HEK293 (cell line): ENCODE measurements at regions not wholly inside any gene's neighbourhood (a gene's known extent, or its start where the extent isn't known, plus 50 kb on each side); places are given as distances from the start of the nearest gene placed in this dataset.

Experiments
- CTCF ChIA-PET: fragments of 350-600 bp; formaldehyde crosslinking; extraction: SDS; loops from one replicate; lab custom pipeline; 2021; ENCODE audit warnings: antibody characterized with exemption; lab: Yijun Ruan, JAX
- POLR2A ChIA-PET: fragments of 300-600 bp; formaldehyde crosslinking; extraction: SDS; loops from one replicate; lab custom pipeline; 2020; ENCODE audit warnings: antibody characterized with exemption, inconsistent platforms; lab: Yijun Ruan, JAX
- H3K27ac ChIP-seq: fragments of 200-500 bp; sonication (Bioruptor generic); 2 replicates; pipeline ENCODE4 v1.5.1; 2014; ENCODE audit warnings: low read depth, low read length, control low read depth, inconsistent platforms; ENCODE audit errors: extremely low read depth
- H3K36me3 ChIP-seq, 2 experiments: fragments of 200-500 bp in 1 of 2; sonication (Bioruptor generic) in 1 of 2; 1 replicate in 1 of 2; 2 replicates in 1 of 2; pipeline ENCODE4 v1.5.1; 2014 to 2017; ENCODE audit warnings: inconsistent platforms in 2 of 2, low read length in 2 of 2; ENCODE audit not compliant: control insufficient read depth in 2 of 2, insufficient read depth in 1 of 2
- H3K4me1 ChIP-seq: fragments of 200-500 bp; sonication (Bioruptor generic); 2 replicates; pipeline ENCODE4 v1.5.1; 2014; ENCODE audit warnings: mild to moderate bottlenecking, low read length, inconsistent platforms; ENCODE audit not compliant: control insufficient read depth, insufficient read depth
- H3K4me3 ChIP-seq: 2 replicates; pipeline ENCODE4 v1.5.1; 2011; ENCODE audit warnings: low read depth, mild to moderate bottlenecking, control low read depth, low read length, moderate library complexity
- H3K9me3 ChIP-seq: fragments of 200-500 bp; sonication (Bioruptor generic); 2 replicates; pipeline ENCODE4 v1.5.1; 2014; ENCODE audit warnings: low read depth, low read length, inconsistent platforms; ENCODE audit not compliant: control insufficient read depth, insufficient read depth
- ELK4 ChIP-seq: IDR thresholded peaks from 2 replicates; pipeline ENCODE4 v1.6.1; 2011; ENCODE audit warnings: mild to moderate bottlenecking, low read depth, low read length, borderline replicate concordance
- GLI2 ChIP-seq: fragments of 450-650 bp; formaldehyde crosslinking; IDR thresholded peaks from 2 replicates; pipeline ENCODE4; 2017; ENCODE audit warnings: missing biosample characterization, missing genetic modification characterization, low read depth, borderline replicate concordance
- KLF1 ChIP-seq: fragments of 450-650 bp; formaldehyde crosslinking; IDR thresholded peaks from 2 replicates; pipeline ENCODE4 v1.5.1; 2016; ENCODE audit warnings: missing biosample characterization, missing genetic modification characterization
- KLF16 ChIP-seq: fragments of 450-650 bp; formaldehyde crosslinking; IDR thresholded peaks from 2 replicates; pipeline ENCODE4 v1.5.1; 2017; ENCODE audit warnings: missing biosample characterization, missing genetic modification characterization
- PBX3 ChIP-seq: sonication (generic); formaldehyde crosslinking; IDR thresholded peaks from 2 replicates; pipeline ENCODE4 v1.8.1; 2022; ENCODE audit warnings: mild to moderate bottlenecking, moderate library complexity, missing genetic modification reagents
- PRDM1 ChIP-seq: fragments of 450-650 bp; formaldehyde crosslinking; IDR thresholded peaks from 2 replicates; pipeline ENCODE4; 2016; ENCODE audit warnings: missing biosample characterization, missing genetic modification characterization
- TSHZ1 ChIP-seq: fragments of 450-650 bp; formaldehyde crosslinking; IDR thresholded peaks from 2 replicates; pipeline ENCODE4 v1.5.1; 2016; ENCODE audit warnings: missing biosample characterization, missing genetic modification characterization, borderline replicate concordance
- ZFP41 ChIP-seq: fragments of 450-650 bp; formaldehyde crosslinking; IDR thresholded peaks from 2 replicates; pipeline ENCODE4 v1.5.1; 2016; ENCODE audit warnings: missing biosample characterization, missing genetic modification characterization, borderline replicate concordance
- ZNF146 ChIP-seq: fragments of 450-650 bp; formaldehyde crosslinking; IDR thresholded peaks from 2 replicates; pipeline ENCODE4 v1.5.1; 2016; ENCODE audit warnings: missing biosample characterization, missing genetic modification characterization
- ZNF26 ChIP-seq: fragments of 450-650 bp; formaldehyde crosslinking; IDR thresholded peaks from 2 replicates; pipeline ENCODE4 v1.5.1; 2016; ENCODE audit warnings: missing biosample characterization, missing genetic modification characterization
- ZNF266 ChIP-seq: fragments of 450-650 bp; formaldehyde crosslinking; IDR thresholded peaks from 2 replicates; pipeline ENCODE4 v1.5.1; 2016; ENCODE audit warnings: missing biosample characterization, missing genetic modification characterization, low read depth
- ZNF311 ChIP-seq: fragments of 450-650 bp; formaldehyde crosslinking; IDR thresholded peaks from 2 replicates; pipeline ENCODE4 v1.5.1; 2017; ENCODE audit warnings: missing biosample characterization, missing genetic modification characterization, borderline replicate concordance
- ZNF391 ChIP-seq: fragments of 450-650 bp; formaldehyde crosslinking; IDR thresholded peaks from 2 replicates; pipeline ENCODE4 v1.5.1; 2016; ENCODE audit warnings: low read depth, missing biosample characterization, missing genetic modification characterization, borderline replicate concordance
- ZNF394 ChIP-seq: fragments of 450-650 bp; formaldehyde crosslinking; IDR thresholded peaks from 2 replicates; pipeline ENCODE4 v1.5.1; 2016; ENCODE audit warnings: missing biosample characterization, missing genetic modification characterization, mild to moderate bottlenecking, moderate library complexity, borderline replicate concordance
- ZNF501 ChIP-seq: fragments of 450-650 bp; formaldehyde crosslinking; IDR thresholded peaks from 2 replicates; pipeline ENCODE4 v1.5.1; 2016; ENCODE audit warnings: missing biosample characterization, missing genetic modification characterization
- ZNF521 ChIP-seq: fragments of 450-650 bp; formaldehyde crosslinking; IDR thresholded peaks from 2 replicates; pipeline ENCODE4 v1.5.1; 2017; ENCODE audit warnings: missing biosample characterization, mild to moderate bottlenecking, missing genetic modification characterization
- ZNF623 ChIP-seq: fragments of 450-650 bp; formaldehyde crosslinking; IDR thresholded peaks from 2 replicates; pipeline ENCODE4 v1.5.1; 2016; ENCODE audit warnings: missing biosample characterization, missing genetic modification characterization
- ZNF629 ChIP-seq: fragments of 450-650 bp; formaldehyde crosslinking; IDR thresholded peaks from 2 replicates; pipeline ENCODE4 v1.5.1; 2017; ENCODE audit warnings: missing biosample characterization, missing genetic modification characterization
- ZNF785 ChIP-seq: fragments of 450-650 bp; formaldehyde crosslinking; IDR thresholded peaks from 2 replicates; pipeline ENCODE4 v1.5.1; 2016; ENCODE audit warnings: missing biosample characterization, missing genetic modification characterization

DNA sequence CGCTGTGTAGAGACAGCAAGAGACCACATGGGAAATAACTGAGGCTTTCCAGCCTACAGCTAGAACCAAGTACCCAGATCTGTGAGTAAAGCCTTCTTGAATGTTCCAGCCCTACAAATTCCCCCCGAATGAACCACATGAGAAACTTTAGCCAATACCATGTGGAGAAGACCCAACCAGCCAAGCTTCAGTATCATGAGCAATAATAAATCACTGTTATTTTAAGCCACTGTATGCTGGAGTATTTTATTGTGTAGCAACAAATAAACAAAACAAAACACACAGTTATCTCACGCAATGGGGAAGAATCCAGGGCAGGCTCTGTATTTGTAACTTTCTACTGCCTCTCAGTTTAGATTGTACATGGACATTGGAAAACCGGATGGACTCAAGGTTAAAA, 426.2 kb downstream of the CDH11 start (continued):
- TF ChIP-seq ZNF391 (tag by site-specific recombination): no peak
- TF ChIP-seq, all 188 proteins: peak for 0

- no peak for TF ChIP-seq ZNF311 (tag by site-specific recombination)
- TF ChIP-seq PRDM1 (tag by site-specific recombination): no peak
- no peak for TF ChIP-seq PBX3 (CRISPR knock-in tag)
- TF ChIP-seq, all 188 proteins: peak for 0
- H3K36me3 ChIP-seq: no peaks in the 10 kb centered on the region
- POLR2A ChIA-PET: no interaction called here
- no peaks in the 10 kb centered on the region for H3K9me3 ChIP-seq
- CTCF ChIA-PET: interaction anchor here (0.6 kb wide), 1 partner anchor 29 kb away, joined by 3 read pairs; no protein-coding TSS in a partner anchor
- no peak overlapping the region for H3K27ac ChIP-seq
- no peak overlapping the region for H3K4me3 ChIP-seq
- no peaks in the 10 kb centered on the region for H3K4me1 ChIP-seq
These were observed 427.9 kb downstream of the CDH11 start for GRCh38 chr16:64693946-64694345.

- ChIA-PET POLR2A (no interaction called here), CTCF (interaction anchor here (0.6 kb wide), 1 partner anchor 439 kb away, joined by 3 read pairs; no protein-coding TSS in a partner anchor)
- H3K36me3 ChIP-seq: no peaks in the 10 kb centered on the region
- H3K27ac ChIP-seq: no peak overlapping the region
- no peaks in the 10 kb centered on the region for H3K4me1 ChIP-seq
- no peak overlapping the region for H3K4me3 ChIP-seq
- no peaks in the 10 kb centered on the region for H3K9me3 ChIP-seq
- no peak for TF ChIP-seq KLF16 (tag by site-specific recombination)
- no peak for TF ChIP-seq KLF1
- TF ChIP-seq ZNF501 (tag by site-specific recombination): no peak
- no peak for TF ChIP-seq ZFP41 (tag by site-specific recombination)
- no peak for TF ChIP-seq ZNF785 (tag by site-specific recombination)
- no peak for TF ChIP-seq ZNF394 (tag by site-specific recombination)
- TF ChIP-seq GLI2 (tag by site-specific recombination): no peak
- no peak for TF ChIP-seq ZNF26
These were observed 434.1 kb downstream of the CDH11 start for GRCh38 chr16:64687786-64688185.

- ChIA-PET POLR2A (no interaction called here), CTCF (no interaction called here)
- TF ChIP-seq ZNF629 (tag by site-specific recombination) (no peak), ZNF266 (tag by site-specific recombination) (no peak), TSHZ1 (tag by site-specific recombination) (no peak), ZNF146 (tag by site-specific recombination) (no peak), ZNF521 (tag by site-specific recombination) (no peak), ELK4 (no peak), ZNF623 (tag by site-specific recombination) (no peak)
These were observed 434.7 kb downstream of the CDH11 start for GRCh38 chr16:64687123-64687522.

More at GRCh38 chr16:64687123-64687522, 434.7 kb downstream of the CDH11 start:
- Histone ChIP-seq H3K4me1 (no peaks in the 10 kb centered on the region), H3K27ac (no peak overlapping the region), H3K4me3 (no peak overlapping the region), H3K36me3 (no peaks in the 10 kb centered on the region), H3K9me3 (no peaks in the 10 kb centered on the region)
